HG03571 (cell line): ENCODE measurements at regions not wholly inside any gene's neighbourhood (a gene's known extent, or its start where the extent isn't known, plus 50 kb on each side); places are given as distances from the start of the nearest gene placed in this dataset.
"Not testable (repeated sequence)": the region's sequence is repeated elsewhere in the genome, so short reads cannot be mapped to it uniquely, and the experiment has no call there.

Experiments used
- ATAC-seq: cut with Tn5 transposase; IDR thresholded peaks from one replicate; pipeline ENCODE4 v1.9.1; 2021; ENCODE audit not compliant: unreplicated experiment

DNA sequence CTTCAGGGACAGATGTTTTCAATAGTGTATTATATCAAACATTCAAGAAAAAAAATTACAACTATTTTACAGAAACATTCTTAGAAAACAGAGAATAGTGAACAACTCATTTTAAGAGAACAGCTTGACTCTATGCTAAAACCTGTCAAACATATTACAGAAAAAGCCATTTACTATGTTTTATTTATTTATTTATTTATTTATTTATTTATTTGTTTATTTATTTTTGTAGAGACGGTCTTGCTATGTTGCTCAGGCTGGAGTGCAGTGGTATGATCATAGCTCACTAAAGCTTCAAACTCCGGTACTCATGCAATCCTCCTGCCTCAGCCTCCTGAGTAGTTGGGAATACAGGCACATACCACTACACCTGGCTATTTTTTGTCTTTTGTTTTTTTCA lies 317.9 kb upstream of the HTR1E start:
- ATAC-seq = no peak

DNA sequence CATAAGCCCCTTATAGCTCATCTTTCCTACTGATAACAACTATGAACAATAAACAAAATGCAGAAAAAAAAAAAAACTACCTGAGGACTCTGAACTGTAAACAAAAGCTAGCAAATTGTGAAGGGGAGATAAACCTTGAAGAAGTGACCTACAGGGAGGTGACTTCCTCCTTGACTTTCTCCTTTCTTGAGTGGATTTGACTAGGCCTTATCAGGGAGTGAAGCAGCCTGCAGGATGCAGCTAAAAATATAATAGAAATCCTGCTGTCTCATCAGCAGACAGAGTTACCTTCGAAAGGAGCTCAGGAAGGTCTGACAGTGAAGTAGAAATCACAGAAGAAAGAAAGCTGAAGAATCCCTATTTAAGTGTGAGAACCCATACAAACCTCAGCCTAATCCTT lies 322.0 kb upstream of the HTR1E start:
- no peak for ATAC-seq

DNA sequence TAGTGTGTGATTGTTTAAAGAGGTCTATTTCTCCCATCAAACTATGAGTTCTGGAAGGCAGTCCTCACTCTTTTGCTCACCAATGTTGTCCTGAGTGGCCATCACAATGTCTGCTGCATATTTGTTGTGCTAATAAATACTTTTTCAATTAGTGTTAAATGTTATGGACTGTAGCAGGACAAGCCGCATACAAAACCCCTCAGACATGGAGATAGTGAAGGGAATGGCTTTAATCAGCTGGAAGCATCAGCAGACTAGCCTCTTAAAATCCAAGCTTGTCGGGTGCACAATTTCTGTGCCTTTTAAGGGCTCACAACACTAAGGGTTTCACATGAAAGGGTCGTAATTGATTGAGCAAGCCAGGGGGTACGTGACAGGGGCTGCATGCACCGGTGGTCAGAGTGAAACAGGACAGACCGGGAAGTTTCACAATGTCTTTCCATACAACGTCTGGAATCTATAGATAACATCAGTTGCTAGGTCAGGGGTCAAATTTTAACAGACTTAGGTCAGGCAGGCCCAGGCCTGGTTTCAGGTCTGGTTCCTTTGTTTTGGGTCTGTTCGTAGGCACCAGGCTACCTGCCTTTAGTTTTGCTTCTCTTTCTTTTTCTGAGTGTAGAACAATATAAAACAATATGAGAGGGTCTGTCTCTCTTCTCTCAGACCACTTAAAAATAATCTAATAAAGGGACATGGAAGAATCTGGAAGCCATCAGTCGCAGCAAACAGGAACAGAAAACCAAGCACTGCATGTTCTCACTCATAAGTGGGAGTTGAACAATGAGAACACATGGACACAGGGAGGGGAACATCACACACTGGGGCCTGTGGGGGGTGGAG lies 327.6 kb upstream of the HTR1E start:
- ATAC-seq = no peak

DNA sequence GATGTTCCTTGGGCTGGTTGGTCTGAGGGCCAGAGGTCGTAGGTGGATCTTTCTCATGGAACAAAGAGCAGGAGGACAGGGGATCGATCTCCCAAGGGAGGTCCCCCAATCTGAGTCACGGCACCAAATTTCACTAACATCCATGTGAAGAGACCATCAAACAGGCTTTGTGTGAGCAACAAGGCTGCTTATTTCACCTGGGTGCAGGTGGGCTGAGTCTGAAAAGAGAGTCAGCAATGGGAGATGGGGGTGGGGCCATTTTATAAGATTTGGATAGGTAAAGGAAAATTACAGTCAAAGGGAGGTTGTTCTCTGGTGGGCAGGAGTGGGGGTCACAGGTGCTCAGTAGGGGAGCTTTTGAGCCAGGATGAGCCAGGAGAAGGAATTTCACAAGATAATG lies 334.0 kb upstream of the HTR1E start:
- ATAC-seq = not testable (repeated sequence)

DNA sequence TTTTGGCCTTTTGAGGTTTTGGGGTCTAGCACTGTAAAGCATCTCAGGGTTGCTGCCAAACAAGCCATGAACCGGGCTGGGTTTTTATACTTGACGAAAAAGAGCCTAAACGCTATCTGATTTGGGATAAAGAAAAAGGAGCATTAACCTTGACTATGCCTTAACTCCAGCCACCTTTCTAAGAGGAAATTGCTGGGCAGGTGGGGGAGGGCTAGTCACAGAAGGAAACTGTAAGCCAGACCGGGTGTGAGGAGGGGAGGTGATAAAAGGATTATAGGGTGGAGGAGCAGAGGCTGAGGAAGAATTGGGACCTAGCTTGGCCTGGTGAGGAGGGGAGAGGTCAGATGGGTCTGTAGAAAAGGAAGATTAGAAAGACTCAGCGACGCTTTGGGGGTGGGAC lies 335.2 kb upstream of the HTR1E start:
- ATAC-seq = not testable (repeated sequence)

DNA sequence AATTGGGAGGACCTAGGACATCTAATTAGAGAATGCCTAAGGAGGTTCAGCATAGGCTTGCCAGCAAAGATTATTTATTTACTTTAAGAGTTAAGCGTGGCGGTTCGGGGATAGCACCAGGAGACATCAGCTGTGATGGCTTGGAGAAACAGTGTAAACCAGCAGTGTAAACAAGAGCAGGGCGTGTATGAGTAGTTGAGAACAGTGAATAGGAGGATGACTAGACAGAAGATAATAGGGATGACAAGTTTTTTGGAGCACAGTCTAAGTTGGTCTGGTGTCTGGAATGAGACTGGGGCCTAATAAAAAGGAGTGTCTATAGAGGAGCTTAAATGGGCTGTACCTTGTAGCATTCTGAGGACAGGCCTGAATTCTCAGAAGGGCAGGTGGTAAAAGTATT lies 338.4 kb upstream of the HTR1E start:
- not testable (repeated sequence) for ATAC-seq

DNA sequence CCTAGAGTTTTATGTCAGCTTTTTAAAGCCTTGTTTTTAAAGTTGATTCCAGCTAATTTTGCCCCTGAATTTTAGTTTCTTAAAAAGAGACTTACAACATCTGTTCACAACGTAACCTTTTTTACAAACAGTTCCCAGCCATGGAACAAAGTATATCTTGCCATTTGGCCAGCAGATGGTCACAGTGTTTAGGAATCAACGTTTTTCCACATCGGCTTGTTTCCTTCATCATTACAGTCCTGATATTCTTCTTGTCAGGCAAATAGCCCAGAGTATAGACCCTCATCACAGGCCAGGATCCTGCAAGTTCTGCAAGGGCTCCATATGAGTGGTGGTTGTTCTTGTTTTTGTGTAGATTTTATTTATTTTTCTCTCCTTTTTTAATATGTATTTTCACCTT lies 341.7 kb upstream of the HTR1E start:
- ATAC-seq = no peak

DNA sequence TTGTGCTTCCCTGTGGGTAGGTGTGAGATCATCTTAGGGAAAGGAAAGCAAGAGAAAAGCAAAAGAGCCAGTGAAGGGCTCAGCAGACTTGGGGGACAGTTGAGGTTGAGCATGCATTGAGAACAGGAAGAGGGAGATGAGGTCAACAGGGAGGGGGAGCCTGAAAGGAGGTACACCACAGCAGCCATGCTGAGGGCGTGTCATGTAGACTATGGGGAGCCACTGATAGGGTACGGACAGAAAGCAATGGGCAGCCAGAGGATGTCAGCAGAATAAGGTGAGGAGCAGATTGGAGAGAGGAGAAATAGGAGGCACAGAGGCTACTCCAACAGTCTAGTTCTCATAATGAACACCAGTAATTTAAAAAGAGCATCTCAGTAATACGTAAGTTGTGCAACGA lies 351.1 kb upstream of the HTR1E start:
- no peak for ATAC-seq

DNA sequence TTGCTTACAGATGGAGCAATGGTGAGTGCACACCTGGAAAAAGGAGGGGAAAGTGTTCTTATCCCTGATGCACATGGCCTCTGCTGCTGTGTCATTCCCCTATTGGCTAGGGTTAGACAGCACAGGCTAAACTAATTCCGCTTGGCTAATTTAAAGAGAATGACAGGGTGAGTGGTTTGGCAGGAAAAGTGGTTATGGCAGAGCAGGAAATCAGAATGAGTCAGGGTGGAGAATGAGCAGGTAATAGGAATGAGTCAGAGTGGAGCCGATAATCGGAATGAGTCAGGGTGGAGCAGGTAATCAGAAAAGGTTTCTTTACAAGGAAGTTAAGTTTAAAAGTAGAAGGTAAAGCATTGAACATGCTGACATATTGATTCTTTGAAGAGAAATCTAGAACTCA lies 355.5 kb upstream of the HTR1E start:
- no peak for ATAC-seq

DNA sequence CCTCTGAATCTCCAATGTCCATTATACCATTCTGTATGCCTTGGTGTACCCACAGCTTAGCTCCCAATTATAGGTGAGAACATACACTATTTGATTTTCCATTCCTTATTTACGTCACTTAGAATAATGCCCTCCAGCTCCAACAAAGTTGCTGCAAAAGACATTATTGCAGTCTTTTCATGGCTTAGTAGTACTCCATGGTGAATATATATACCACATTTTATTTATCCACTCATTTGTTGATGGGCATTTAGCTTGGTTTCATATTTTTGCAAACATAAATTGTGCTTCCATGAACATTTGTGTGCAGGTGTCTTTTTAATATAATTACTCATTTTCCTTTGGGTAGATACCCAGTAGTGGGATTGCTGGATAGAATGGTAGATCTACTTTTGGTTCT lies 374.1 kb upstream of the HTR1E start:
- no peak for ATAC-seq

DNA sequence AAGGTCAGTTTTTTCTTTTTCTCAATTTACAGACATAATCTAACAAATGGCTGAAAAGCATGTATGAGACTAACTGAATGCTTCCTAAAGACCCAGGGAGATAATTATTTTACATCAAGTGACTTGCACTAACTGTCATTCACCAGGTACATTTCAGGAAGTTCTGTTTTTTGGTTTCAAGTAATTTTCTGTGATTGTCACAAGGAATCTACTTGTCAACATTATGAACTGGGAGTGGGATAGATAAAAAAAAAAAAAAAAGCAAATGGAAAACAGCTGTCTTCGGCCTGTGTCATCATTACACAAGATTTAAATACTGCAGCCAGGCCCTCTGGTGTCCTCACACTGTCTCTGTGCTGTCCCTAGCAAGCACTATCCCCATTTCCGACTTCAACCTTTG lies 379.0 kb upstream of the HTR1E start:
- ATAC-seq = no peak

DNA sequence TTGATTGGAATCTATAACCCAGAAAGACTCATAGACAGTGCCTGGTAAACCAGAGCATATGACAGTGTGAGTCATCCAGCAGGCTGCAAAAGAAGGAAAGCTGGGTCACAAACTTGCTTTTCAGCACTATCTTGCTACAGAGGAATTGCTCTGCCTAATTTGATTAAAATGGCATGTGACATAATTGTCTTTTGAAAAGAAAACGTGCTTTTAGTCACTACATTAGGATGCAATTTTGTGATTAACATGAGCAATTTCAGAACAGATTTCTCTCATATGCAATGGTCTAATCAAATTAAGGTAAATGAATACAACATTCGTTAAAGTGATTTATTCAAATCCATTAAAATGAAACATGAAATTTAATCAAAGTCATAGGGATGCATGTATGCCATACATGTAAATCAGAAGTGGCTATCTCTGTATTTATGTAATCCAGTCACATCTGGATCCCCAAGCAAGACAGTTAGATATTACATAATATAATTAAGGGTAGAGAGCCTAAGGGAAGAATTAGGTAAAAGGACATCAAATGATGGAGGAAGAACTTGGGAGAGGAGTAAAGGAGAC lies 400.0 kb upstream of the HTR1E start:
- ATAC-seq = no peak

DNA sequence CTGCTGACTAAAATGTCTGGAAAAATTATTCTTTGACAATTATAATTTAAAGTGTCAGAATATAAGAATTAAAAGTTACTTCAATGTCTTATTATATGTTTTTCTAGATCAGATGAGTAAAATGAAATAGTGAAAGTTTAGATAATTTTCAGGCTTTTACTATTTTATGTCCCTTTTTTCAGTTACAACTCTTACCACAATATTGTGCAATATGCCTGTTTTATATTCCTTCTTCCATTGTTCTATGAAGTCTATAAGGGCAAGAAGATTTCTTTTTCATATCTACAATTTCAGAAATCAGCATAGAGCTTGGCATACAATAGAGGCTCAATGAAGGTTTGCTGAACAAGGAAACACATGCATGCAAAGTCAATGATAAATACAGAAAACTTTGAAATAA lies 401.2 kb upstream of the HTR1E start:
- ATAC-seq = no peak

DNA sequence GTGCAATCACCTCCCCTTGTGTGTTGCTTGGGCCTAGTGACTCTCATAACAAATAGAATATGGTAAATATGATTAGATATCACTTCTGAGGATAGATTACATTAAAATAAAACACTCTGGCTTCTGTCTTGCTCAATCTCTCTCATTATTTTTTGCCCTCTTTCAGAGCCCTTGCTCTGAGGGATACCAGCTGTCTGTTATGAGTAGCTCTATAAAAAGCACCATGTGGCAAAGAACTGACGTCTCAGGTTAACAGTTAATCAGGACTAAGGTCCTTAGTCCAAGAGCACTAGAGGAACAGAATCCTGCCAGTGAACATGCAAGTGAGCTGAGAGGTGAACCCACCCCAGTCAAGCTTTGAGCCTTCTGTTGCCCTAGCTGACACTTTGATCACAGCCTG lies 402.2 kb upstream of the HTR1E start:
- ATAC-seq = no peak

DNA sequence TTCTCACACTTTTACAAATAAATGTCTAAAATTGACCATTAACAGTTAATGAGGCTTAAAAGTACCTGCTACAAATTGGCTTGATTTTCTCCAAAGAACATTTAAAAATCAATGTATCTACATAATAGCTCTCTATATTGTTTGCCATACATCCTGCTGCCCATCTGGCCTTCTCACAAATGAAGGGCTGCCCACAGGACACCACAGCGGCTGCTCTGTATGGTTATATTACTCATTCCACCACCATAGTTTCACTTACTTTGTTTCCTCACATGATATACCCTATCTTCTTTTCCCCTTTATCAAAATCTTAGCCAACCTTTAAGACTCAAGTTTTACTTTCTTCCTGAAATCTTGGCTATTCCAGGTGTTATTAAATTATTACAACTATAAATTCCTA lies 407.7 kb upstream of the HTR1E start:
- no peak for ATAC-seq

DNA sequence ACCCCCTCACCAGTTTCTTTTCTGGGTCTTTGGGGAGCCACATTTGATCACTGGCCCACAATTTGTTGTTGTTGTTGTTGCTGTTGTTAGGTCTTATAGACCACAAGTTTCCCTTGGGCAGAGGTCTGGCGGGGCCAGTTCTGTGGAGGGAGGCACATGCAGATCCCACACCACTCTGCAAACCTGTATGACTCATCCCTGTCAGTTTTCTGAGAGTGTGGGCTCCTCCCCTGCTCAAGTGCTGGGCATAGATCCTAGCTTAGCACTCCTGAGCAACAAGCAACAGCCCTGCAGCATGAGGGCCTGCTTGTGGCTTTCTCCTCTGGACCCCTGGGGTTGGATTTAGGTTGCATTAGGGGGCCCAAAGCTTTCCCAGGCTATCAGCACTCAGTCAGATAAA lies 411.1 kb upstream of the HTR1E start:
- no peak for ATAC-seq

DNA sequence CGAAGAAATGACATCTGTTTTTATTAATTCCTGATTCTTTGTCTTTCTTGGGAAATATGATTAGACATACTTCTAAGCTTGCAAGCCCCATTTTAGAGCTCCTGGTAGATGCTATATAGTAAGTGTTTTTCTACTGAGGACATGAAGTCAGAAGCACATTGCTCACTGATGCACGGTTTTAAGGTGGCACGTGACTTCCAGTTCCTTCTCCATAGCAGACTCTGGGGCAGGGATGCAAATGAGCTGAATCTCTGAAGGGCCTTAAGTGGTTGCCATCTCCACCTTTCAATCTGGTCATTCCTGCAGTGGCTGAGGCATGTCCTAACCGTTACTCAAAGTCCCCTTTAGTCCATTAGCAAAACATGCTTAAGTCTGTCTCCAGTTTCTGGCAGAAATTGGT lies 421.2 kb upstream of the HTR1E start:
- no peak for ATAC-seq

DNA sequence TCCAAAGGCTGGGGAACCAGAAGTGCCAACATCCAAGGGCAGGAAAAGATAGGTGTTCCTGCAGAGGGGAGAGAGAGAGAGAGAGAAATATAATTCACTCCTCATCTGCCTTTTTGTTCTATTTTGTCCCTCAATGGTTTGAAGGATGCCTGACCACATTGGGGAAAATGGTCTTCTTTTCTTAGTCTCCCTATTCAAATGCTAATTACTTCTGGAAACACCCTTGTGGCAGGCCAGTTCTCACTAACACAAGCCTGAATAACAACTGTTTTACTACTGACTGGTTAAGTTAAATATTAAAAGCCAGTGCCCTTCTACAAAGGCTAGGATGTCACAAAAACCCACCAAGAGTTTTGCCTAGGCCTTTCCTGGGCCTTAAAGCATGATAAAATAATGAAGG lies 425.4 kb upstream of the HTR1E start:
- ATAC-seq = no peak

DNA sequence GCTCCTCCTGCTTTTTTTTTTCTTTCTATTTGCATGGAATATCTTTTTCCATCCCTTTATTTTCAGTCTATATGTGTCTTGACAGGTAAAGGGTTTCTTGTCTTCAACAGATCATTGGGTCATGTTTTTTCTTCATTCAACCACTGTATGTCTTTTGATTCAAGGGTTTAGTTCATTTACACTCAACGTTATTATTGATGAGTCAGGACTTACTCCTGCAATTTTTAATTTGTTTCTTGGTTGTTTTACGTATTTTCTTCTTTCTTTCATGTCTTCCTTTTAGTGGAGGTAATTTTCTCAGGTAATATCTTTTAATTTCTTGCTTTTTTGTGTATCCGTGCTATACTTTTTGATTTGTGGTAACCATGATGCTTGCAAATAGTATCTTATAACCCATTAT lies 429.1 kb upstream of the HTR1E start:
- no peak for ATAC-seq

DNA sequence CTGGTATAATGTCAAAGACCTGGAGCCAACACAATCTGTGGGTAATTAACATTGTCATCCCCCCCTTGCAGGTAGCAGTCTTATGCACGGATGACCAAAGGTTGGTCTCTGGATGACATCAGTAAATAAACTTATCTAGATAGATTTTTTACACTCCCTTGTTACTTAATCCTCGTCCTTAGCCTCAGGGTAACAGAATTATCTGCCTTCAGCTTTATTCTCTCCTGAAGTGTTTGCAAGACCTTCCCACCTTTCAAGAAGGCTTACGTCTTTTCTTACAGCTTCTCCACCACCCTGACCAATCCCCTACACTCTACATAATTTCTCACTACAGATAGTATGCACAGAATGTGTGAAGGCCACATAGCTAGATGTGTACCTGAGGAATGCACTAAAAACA lies 434.8 kb upstream of the HTR1E start:
- ATAC-seq = no peak

DNA sequence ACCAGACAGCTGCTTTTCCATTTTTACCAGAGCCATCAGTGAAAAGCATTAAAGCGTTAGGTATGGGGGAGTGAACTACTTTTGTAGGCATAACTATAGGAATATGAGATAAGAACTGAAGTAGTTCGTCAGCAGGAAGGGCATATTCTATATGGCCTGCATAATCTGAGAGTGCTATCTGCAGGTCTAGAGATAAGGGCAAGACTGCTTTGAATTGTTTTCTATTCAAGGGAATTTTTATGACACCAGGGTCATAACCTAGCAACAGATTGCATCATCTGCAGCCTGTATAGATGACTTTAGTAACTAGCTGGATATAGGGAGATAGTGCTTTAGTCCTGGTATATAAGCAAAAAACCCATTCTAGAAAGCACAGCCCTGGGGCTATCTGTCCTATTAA lies 437.3 kb upstream of the HTR1E start:
- no peak for ATAC-seq

DNA sequence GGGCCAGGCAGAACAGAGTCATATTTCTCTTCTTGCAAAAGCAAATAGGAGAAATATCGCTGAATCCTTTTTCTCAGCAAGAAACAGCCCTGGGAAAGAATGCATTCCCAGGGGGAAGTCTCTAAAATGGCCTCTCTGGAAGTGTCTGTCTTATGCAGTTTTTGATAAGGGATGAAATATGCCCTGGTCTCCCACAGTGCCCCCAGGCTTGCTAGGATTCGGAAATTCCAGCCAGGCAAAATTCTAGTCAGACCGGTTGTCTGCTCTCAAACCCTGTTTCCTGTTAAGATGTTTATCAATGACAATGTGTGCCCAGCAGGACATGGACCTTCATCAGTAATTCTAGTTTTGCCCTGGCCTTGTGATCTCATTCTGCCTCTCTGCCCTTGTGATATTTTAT lies 448.3 kb upstream of the HTR1E start:
- ATAC-seq = not testable (repeated sequence)

DNA sequence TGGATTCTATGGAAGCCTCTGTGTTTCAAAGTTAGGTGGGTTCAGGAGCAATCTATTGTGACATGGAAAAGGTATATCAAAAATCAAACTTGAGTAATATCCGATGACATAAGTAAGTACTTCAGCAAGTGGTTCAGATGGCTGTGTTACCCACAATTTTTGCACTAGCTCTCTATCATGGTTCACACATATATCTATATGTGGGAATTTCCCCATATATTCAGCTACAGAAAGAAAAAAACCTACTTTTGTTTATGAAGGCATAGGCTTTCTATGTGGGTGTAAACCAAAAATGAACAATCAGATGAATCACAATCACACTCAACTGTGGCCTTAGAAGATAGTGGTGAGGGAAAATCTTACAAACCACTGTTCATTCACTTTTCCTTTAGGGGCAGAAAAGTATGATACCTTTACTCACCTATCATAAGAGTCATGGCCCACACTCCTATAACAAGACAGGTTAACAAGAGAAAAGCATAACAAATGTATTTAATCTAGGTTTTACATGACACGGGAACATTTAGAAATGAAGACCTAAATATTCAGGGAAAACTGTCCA lies 449.6 kb upstream of the HTR1E start:
- ATAC-seq = no peak
